GM23338 (cell line): ENCODE measurements at regions not wholly inside any gene's neighbourhood (a gene's known extent, or its start where the extent isn't known, plus 50 kb on each side); places are given as distances from the start of the nearest gene placed in this dataset.

Experiments used
- ATAC-seq: fragments of 200-7000 bp; cut with Tn5 transposase; 3 replicates; pipeline ENCODE4 v1.9.1; 2020
- DNase-seq: peaks from one replicate; pipeline ENCODE4 v3.0.0-alpha.2; 2015; ENCODE audit warnings: low spot score
- H2AFZ ChIP-seq: fragments of 200-600 bp; sonication (generic); 2 replicates; pipeline ENCODE4 v1.8.0; 2016; ENCODE audit warnings: antibody characterized with exemption, mild to moderate bottlenecking, moderate library complexity
- H3F3A ChIP-seq: fragments of 200-600 bp; sonication (generic); replicated peaks from 2 replicates; pipeline ENCODE4 v1.8.0; 2017; ENCODE audit warnings: antibody characterized with exemption, mixed run types, low read depth
- H3K27ac ChIP-seq: fragments of 200-600 bp; sonication (generic); 2 replicates; pipeline ENCODE4 v1.6.1; 2016; ENCODE audit warnings: low read depth
- H3K27me3 ChIP-seq: fragments of 200-600 bp; sonication (generic); 2 replicates; pipeline ENCODE4 v1.8.0; 2016; ENCODE audit warnings: mild to moderate bottlenecking, mixed run types, moderate library complexity; ENCODE audit not compliant: insufficient read depth
- H3K36me3 ChIP-seq: fragments of 200-600 bp; sonication (generic); 2 replicates; pipeline ENCODE4 v1.8.0; 2016; ENCODE audit warnings: mild to moderate bottlenecking; ENCODE audit not compliant: insufficient read depth
- H3K4me1 ChIP-seq: fragments of 200-600 bp; sonication (generic); 2 replicates; pipeline ENCODE4 v1.8.0; 2016; ENCODE audit warnings: mild to moderate bottlenecking, moderate library complexity; ENCODE audit not compliant: insufficient read depth
- H3K4me2 ChIP-seq: fragments of 200-600 bp; sonication (generic); 2 replicates; pipeline ENCODE4 v1.7.1; 2017; ENCODE audit warnings: mixed run types
- H3K4me3 ChIP-seq: fragments of 200-600 bp; sonication (generic); 2 replicates; pipeline ENCODE4 v1.6.1; 2016; ENCODE audit warnings: mixed run types
- H3K79me2 ChIP-seq: fragments of 200-600 bp; sonication (generic); replicated peaks from 2 replicates; pipeline ENCODE4 v1.8.0; 2017; ENCODE audit warnings: mild to moderate bottlenecking; ENCODE audit not compliant: insufficient read depth
- H3K9me2 ChIP-seq: fragments of 200-600 bp; sonication (generic); 2 replicates; pipeline ENCODE4 v1.8.0; 2017; ENCODE audit not compliant: insufficient read depth
- H4K20me1 ChIP-seq: fragments of 200-600 bp; sonication (generic); replicated peaks from 2 replicates; pipeline ENCODE4 v1.8.0; 2017; ENCODE audit warnings: mild to moderate bottlenecking; ENCODE audit not compliant: insufficient read depth
- H3K27ac Mint-ChIP-seq: 2 replicates; pipeline ENCODE4 v1.8.0; 2020; ENCODE audit warnings: inconsistent platforms, mild to moderate bottlenecking, moderate library complexity, mixed read lengths
- H3K27me3 Mint-ChIP-seq: 3 replicates; pipeline ENCODE4 v1.8.0; 2022; ENCODE audit warnings: low read depth, mild to moderate bottlenecking, moderate library complexity, mixed read lengths, inconsistent platforms; ENCODE audit not compliant: insufficient read depth, poor library complexity
- H3K36me3 Mint-ChIP-seq: 3 replicates; pipeline ENCODE4 v1.8.0; 2021; ENCODE audit warnings: low read depth, mild to moderate bottlenecking, inconsistent platforms, moderate library complexity, mixed read lengths
- H3K4me1 Mint-ChIP-seq: 3 replicates; pipeline ENCODE4 v1.8.0; 2020; ENCODE audit warnings: mild to moderate bottlenecking, inconsistent platforms, mixed read lengths
- H3K4me3 Mint-ChIP-seq: 3 replicates; pipeline ENCODE4 v1.8.0; 2021; ENCODE audit warnings: moderate library complexity, mild to moderate bottlenecking, inconsistent platforms, mixed read lengths
- H3K9me3 Mint-ChIP-seq: 3 replicates; pipeline ENCODE4 v1.8.0; 2020; ENCODE audit warnings: moderate library complexity, mild to moderate bottlenecking, inconsistent platforms, mixed read lengths
- CREB1 ChIP-seq: fragments of 250-450 bp; sonication (Bioruptor Pico); IDR thresholded peaks from 2 replicates; pipeline ENCODE4 v1.5.0; 2020; ENCODE audit warnings: low read depth, mild to moderate bottlenecking, moderate library complexity
- EZH2 ChIP-seq: fragments of 200-600 bp; sonication (generic); IDR thresholded peaks from one replicate; pipeline ENCODE4 v1.8.0; 2017; ENCODE audit warnings: antibody characterized with exemption, mild to moderate bottlenecking, low read depth; ENCODE audit not compliant: unreplicated experiment
- EZH2phosphoT487 ChIP-seq: fragments of 200-600 bp; sonication (generic); IDR thresholded peaks from one replicate; pipeline ENCODE4 v1.8.1; 2018; ENCODE audit warnings: antibody characterized with exemption; ENCODE audit not compliant: unreplicated experiment
- JUNB ChIP-seq: IDR thresholded peaks from one replicate; pipeline ENCODE4 v1.6.1; 2016; ENCODE audit warnings: antibody characterized with exemption; ENCODE audit not compliant: unreplicated experiment
- NANOG ChIP-seq: IDR thresholded peaks from 2 replicates; pipeline ENCODE4 v1.6.1; 2016; ENCODE audit warnings: antibody characterized with exemption, borderline replicate concordance
- POLR2AphosphoS5 ChIP-seq: IDR thresholded peaks from 2 replicates; pipeline ENCODE4 v1.6.1; 2016; ENCODE audit warnings: antibody characterized with exemption, low read depth
- STAT1 ChIP-seq: IDR thresholded peaks from one replicate; pipeline ENCODE4 v1.6.1; 2016; ENCODE audit warnings: antibody characterized with exemption; ENCODE audit not compliant: unreplicated experiment
- ZNF114 ChIP-seq: fragments of 250-450 bp; sonication (Bioruptor Pico); IDR thresholded peaks from 2 replicates; pipeline ENCODE4 v1.5.0; 2020; ENCODE audit warnings: mild to moderate bottlenecking, moderate library complexity
- ZNF331 ChIP-seq: fragments of 250-450 bp; sonication (Bioruptor Pico); IDR thresholded peaks from 2 replicates; pipeline ENCODE4 v1.5.0; 2020; ENCODE audit warnings: low read depth, mild to moderate bottlenecking, moderate library complexity
- TF ChIP-seq, protein P1 (sequence below): fragments of 250-450 bp; sonication (Bioruptor Pico); IDR thresholded peaks from 2 replicates; pipeline ENCODE4 v1.5.0; 2020; ENCODE audit warnings: mild to moderate bottlenecking, moderate library complexity
- TF ChIP-seq, protein P2 (sequence below): IDR thresholded peaks from 2 replicates; pipeline ENCODE4 v1.6.1; 2016; ENCODE audit warnings: antibody characterized with exemption
- TF ChIP-seq, protein P3 (sequence below): IDR thresholded peaks from one replicate; pipeline ENCODE4 v1.6.1; 2018; ENCODE audit warnings: antibody characterized with exemption; ENCODE audit not compliant: unreplicated experiment
- TF ChIP-seq, protein P4 (sequence below), 2 experiments: fragments of 200-600 bp in 1 of 2; sonication (generic) in 1 of 2; conservative IDR thresholded peaks; 2 replicates each; pipeline versions ENCODE4 v1.5.1 to v1.6.1; 2016 to 2017; ENCODE audit warnings: antibody characterized with exemption in 2 of 2, low read depth in 2 of 2, mild to moderate bottlenecking in 2 of 2, moderate library complexity in 1 of 2

DNA sequence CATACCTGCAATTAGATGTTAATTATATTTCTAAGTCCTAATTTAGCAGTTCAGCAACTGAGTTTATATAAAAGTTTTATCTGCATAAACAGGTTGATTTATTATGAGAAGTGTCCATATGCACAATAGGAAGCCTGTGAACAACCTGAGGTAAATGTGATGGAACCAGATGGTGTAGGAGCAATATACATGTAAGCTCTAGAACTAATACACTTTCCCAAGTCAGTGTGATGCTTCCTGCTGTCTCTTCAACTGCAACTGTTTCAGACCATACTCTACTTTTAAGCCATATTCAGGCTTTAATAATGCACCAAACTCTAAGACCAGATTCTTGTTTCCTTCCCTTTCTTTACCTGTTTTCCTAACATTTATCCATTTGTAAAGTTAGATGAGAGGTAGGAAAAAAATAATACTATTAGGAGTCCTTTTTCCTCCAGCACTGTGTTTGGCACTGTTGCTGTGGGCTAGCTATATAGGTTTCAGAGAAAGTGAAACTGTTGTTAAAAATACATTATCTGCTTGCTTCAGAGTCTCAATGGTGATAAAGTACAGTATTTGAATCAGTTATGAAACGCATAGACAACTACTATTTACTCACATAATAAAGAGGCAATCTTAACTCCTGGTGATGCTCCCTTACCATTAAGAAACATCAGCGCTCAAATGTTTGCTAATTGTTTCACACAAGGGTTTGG is 1009.3 kb downstream of the GRIK2 start:
- H4K20me1 ChIP-seq: no peaks in the 10 kb centered on the region
- no peak overlapping the region for H3K27ac Mint-ChIP-seq
- no peaks in the 10 kb centered on the region for H3K27me3 Mint-ChIP-seq
- H3K36me3 ChIP-seq: no peaks in the 10 kb centered on the region
- H3K4me1 ChIP-seq: peaks cover 22% of the 10 kb centered on the region
- H2AFZ ChIP-seq: 0 out of 2 replicates have a peak overlapping the region, but pooled peaks have one; percentile 9
- H3K36me3 Mint-ChIP-seq: peaks cover 2% of the 10 kb centered on the region; the same call in 1 of the 3 replicates
- peaks cover 3% of the 10 kb centered on the region; the same call in 1 of the 3 replicates for H3K9me3 Mint-ChIP-seq
- H3K4me3 ChIP-seq: no peak overlapping the region
- TF ChIP-seq, protein P1, sequence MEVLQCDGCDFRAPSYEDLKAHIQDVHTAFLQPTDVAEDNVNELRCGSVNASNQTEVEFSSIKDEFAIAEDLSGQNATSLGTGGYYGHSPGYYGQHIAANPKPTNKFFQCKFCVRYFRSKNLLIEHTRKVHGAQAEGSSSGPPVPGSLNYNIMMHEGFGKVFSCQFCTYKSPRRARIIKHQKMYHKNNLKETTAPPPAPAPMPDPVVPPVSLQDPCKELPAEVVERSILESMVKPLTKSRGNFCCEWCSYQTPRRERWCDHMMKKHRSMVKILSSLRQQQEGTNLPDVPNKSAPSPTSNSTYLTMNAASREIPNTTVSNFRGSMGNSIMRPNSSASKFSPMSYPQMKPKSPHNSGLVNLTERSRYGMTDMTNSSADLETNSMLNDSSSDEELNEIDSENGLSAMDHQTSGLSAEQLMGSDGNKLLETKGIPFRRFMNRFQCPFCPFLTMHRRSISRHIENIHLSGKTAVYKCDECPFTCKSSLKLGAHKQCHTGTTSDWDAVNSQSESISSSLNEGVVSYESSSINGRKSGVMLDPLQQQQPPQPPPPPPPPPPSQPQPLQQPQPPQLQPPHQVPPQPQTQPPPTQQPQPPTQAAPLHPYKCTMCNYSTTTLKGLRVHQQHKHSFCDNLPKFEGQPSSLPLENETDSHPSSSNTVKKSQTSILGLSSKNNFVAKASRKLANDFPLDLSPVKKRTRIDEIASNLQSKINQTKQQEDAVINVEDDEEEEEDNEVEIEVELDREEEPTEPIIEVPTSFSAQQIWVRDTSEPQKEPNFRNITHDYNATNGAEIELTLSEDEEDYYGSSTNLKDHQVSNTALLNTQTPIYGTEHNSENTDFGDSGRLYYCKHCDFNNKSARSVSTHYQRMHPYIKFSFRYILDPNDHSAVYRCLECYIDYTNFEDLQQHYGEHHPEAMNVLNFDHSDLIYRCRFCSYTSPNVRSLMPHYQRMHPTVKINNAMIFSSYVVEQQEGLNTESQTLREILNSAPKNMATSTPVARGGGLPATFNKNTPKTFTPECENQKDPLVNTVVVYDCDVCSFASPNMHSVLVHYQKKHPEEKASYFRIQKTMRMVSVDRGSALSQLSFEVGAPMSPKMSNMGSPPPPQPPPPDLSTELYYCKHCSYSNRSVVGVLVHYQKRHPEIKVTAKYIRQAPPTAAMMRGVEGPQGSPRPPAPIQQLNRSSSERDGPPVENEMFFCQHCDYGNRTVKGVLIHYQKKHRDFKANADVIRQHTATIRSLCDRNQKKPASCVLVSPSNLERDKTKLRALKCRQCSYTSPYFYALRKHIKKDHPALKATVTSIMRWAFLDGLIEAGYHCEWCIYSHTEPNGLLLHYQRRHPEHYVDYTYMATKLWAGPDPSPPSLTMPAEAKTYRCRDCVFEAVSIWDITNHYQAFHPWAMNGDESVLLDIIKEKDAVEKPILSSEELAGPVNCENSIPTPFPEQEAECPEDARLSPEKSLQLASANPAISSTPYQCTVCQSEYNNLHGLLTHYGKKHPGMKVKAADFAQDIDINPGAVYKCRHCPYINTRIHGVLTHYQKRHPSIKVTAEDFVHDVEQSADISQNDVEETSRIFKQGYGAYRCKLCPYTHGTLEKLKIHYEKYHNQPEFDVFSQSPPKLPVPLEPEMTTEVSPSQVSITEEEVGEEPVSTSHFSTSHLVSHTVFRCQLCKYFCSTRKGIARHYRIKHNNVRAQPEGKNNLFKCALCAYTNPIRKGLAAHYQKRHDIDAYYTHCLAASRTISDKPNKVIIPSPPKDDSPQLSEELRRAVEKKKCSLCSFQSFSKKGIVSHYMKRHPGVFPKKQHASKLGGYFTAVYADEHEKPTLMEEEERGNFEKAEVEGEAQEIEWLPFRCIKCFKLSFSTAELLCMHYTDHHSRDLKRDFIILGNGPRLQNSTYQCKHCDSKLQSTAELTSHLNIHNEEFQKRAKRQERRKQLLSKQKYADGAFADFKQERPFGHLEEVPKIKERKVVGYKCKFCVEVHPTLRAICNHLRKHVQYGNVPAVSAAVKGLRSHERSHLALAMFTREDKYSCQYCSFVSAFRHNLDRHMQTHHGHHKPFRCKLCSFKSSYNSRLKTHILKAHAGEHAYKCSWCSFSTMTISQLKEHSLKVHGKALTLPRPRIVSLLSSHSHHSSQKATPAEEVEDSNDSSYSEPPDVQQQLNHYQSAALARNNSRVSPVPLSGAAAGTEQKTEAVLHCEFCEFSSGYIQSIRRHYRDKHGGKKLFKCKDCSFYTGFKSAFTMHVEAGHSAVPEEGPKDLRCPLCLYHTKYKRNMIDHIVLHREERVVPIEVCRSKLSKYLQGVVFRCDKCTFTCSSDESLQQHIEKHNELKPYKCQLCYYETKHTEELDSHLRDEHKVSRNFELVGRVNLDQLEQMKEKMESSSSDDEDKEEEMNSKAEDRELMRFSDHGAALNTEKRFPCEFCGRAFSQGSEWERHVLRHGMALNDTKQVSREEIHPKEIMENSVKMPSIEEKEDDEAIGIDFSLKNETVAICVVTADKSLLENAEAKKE (CRISPR knock-in tag): no peak
- TF ChIP-seq STAT1 (no peak), JUNB (no peak), NANOG (no peak), EZH2phosphoT487 (no peak), EZH2 (no peak), ZNF114 (CRISPR knock-in tag) (no peak), ZNF331 (CRISPR knock-in tag) (no peak), POLR2AphosphoS5 (no peak), CREB1 (CRISPR knock-in tag) (no peak)
- TF ChIP-seq, protein P2, sequence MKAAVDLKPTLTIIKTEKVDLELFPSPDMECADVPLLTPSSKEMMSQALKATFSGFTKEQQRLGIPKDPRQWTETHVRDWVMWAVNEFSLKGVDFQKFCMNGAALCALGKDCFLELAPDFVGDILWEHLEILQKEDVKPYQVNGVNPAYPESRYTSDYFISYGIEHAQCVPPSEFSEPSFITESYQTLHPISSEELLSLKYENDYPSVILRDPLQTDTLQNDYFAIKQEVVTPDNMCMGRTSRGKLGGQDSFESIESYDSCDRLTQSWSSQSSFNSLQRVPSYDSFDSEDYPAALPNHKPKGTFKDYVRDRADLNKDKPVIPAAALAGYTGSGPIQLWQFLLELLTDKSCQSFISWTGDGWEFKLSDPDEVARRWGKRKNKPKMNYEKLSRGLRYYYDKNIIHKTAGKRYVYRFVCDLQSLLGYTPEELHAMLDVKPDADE: no peak
- TF ChIP-seq, protein P3, sequence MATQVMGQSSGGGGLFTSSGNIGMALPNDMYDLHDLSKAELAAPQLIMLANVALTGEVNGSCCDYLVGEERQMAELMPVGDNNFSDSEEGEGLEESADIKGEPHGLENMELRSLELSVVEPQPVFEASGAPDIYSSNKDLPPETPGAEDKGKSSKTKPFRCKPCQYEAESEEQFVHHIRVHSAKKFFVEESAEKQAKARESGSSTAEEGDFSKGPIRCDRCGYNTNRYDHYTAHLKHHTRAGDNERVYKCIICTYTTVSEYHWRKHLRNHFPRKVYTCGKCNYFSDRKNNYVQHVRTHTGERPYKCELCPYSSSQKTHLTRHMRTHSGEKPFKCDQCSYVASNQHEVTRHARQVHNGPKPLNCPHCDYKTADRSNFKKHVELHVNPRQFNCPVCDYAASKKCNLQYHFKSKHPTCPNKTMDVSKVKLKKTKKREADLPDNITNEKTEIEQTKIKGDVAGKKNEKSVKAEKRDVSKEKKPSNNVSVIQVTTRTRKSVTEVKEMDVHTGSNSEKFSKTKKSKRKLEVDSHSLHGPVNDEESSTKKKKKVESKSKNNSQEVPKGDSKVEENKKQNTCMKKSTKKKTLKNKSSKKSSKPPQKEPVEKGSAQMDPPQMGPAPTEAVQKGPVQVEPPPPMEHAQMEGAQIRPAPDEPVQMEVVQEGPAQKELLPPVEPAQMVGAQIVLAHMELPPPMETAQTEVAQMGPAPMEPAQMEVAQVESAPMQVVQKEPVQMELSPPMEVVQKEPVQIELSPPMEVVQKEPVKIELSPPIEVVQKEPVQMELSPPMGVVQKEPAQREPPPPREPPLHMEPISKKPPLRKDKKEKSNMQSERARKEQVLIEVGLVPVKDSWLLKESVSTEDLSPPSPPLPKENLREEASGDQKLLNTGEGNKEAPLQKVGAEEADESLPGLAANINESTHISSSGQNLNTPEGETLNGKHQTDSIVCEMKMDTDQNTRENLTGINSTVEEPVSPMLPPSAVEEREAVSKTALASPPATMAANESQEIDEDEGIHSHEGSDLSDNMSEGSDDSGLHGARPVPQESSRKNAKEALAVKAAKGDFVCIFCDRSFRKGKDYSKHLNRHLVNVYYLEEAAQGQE: no peak
- TF ChIP-seq, protein P4, sequence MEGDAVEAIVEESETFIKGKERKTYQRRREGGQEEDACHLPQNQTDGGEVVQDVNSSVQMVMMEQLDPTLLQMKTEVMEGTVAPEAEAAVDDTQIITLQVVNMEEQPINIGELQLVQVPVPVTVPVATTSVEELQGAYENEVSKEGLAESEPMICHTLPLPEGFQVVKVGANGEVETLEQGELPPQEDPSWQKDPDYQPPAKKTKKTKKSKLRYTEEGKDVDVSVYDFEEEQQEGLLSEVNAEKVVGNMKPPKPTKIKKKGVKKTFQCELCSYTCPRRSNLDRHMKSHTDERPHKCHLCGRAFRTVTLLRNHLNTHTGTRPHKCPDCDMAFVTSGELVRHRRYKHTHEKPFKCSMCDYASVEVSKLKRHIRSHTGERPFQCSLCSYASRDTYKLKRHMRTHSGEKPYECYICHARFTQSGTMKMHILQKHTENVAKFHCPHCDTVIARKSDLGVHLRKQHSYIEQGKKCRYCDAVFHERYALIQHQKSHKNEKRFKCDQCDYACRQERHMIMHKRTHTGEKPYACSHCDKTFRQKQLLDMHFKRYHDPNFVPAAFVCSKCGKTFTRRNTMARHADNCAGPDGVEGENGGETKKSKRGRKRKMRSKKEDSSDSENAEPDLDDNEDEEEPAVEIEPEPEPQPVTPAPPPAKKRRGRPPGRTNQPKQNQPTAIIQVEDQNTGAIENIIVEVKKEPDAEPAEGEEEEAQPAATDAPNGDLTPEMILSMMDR (conservative IDR thresholded peaks at IDR 0.05; ENCODE audit: low read depth in 2 of 2): no peak
- H3K4me3 Mint-ChIP-seq: no peak overlapping the region
- peaks cover 14% of the 10 kb centered on the region for H3K4me1 Mint-ChIP-seq
- no peak for DNase-seq
- no peak overlapping the region for H3K27ac ChIP-seq
- H3K79me2 ChIP-seq: no peaks in the 10 kb centered on the region
- H3K27me3 ChIP-seq: no peaks in the 10 kb centered on the region
- H3K9me2 ChIP-seq: no peaks in the 10 kb centered on the region
- H3K4me2 ChIP-seq: no peak overlapping the region
- no peak for ATAC-seq
- H3F3A ChIP-seq: no peaks in the 10 kb centered on the region
